Chondrocyte (in vitro differentiated cells): ENCODE measurements at regions not wholly inside any gene's neighbourhood (a gene's known extent, or its start where the extent isn't known, plus 50 kb on each side); places are given as distances from the start of the nearest gene placed in this dataset.
A peak's percentile ranks its signal among the peaks of the same experiment; 100 is the strongest.

Experiments used
- DNase-seq: peaks from one replicate; pipeline ENCODE4 v3.0.0; 2021; ENCODE audit warnings: mixed read lengths, low spot score
- H3K27ac Mint-ChIP-seq: one replicate; pipeline ENCODE4 v1.8.0; 2021; ENCODE audit warnings: mild to moderate bottlenecking, moderate library complexity, mixed read lengths; ENCODE audit not compliant: unreplicated experiment
- H3K27me3 Mint-ChIP-seq: 2 replicates; pipeline ENCODE4 v1.8.0; 2021; ENCODE audit warnings: low read depth, mixed read lengths
- H3K36me3 Mint-ChIP-seq: 2 replicates; pipeline ENCODE4 v1.8.0; 2021; ENCODE audit warnings: low read depth, mixed read lengths
- H3K4me1 Mint-ChIP-seq: 2 replicates; pipeline ENCODE4 v1.8.0; 2021; ENCODE audit warnings: low read depth, mild to moderate bottlenecking, mixed read lengths
- H3K4me3 Mint-ChIP-seq: one replicate; pipeline ENCODE4 v1.8.0; 2021; ENCODE audit warnings: mild to moderate bottlenecking, moderate library complexity, mixed read lengths; ENCODE audit not compliant: unreplicated experiment
- H3K9me3 Mint-ChIP-seq: 2 replicates; pipeline ENCODE4 v1.8.0; 2021; ENCODE audit warnings: low read depth, mixed read lengths
- TF ChIP-seq, protein P1 (sequence below): fragments of 200-600 bp; sonication (generic); IDR thresholded peaks from 2 replicates; pipeline ENCODE4 v1.5.0; 2021; ENCODE audit warnings: antibody characterized with exemption, mild to moderate bottlenecking, moderate library complexity

DNA sequence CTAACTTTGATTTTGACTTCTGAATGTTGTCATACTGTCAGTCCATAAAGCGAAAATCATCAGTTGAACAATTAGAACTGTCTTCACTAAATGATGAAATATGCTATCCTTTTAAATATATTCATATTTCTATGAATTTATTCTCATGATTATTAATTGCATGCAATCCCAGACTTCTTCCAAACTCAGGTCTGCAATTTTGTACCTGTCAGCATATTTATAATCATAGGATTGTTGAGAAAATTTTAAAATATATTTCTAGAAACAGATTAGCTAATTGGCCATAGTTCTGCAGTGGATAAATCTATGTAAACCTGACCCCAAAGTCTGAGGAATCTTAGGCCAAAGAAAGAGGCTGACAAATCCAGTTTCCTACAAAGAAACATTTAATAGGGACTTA lies 347.5 kb downstream of the SLCO4C1 start:
- Mint-ChIP-seq H3K27me3 (peaks cover 6% of the 10 kb centered on the region), H3K27ac (no peak overlapping the region), H3K4me3 (no peak overlapping the region), H3K9me3 (no peaks in the 10 kb centered on the region), H3K4me1 (no peaks in the 10 kb centered on the region), H3K36me3 (no peaks in the 10 kb centered on the region)
- no peak for DNase-seq
- TF ChIP-seq, protein P1, sequence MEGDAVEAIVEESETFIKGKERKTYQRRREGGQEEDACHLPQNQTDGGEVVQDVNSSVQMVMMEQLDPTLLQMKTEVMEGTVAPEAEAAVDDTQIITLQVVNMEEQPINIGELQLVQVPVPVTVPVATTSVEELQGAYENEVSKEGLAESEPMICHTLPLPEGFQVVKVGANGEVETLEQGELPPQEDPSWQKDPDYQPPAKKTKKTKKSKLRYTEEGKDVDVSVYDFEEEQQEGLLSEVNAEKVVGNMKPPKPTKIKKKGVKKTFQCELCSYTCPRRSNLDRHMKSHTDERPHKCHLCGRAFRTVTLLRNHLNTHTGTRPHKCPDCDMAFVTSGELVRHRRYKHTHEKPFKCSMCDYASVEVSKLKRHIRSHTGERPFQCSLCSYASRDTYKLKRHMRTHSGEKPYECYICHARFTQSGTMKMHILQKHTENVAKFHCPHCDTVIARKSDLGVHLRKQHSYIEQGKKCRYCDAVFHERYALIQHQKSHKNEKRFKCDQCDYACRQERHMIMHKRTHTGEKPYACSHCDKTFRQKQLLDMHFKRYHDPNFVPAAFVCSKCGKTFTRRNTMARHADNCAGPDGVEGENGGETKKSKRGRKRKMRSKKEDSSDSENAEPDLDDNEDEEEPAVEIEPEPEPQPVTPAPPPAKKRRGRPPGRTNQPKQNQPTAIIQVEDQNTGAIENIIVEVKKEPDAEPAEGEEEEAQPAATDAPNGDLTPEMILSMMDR = no peak

DNA sequence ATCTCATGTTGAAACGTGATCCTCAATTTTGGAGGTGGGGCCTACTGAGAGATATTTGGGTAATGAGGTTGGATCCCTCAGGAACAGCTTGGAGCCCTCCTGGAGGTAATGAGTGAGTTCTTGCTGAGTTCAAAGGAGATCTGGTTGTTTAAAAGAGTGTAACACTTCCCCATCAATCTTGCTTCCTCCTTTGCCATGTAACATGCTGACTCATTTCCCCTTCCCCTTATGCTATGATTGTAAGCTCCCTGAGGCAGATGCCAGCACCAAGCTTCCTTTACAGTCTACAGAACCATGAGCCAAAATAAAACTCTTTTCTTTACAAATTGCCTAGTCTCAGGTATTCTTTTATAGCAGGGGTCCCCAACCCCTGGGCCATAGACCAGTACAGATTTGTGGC lies 352.3 kb downstream of the SLCO4C1 start:
- no peaks in the 10 kb centered on the region for H3K4me1 Mint-ChIP-seq
- no peaks in the 10 kb centered on the region for H3K9me3 Mint-ChIP-seq
- DNase-seq = no peak
- TF ChIP-seq, protein P1 = no peak
- H3K27me3 Mint-ChIP-seq = peaks cover 19% of the 10 kb centered on the region
- H3K36me3 Mint-ChIP-seq = no peaks in the 10 kb centered on the region
- no peak overlapping the region for H3K27ac Mint-ChIP-seq
- H3K4me3 Mint-ChIP-seq = no peak overlapping the region

DNA sequence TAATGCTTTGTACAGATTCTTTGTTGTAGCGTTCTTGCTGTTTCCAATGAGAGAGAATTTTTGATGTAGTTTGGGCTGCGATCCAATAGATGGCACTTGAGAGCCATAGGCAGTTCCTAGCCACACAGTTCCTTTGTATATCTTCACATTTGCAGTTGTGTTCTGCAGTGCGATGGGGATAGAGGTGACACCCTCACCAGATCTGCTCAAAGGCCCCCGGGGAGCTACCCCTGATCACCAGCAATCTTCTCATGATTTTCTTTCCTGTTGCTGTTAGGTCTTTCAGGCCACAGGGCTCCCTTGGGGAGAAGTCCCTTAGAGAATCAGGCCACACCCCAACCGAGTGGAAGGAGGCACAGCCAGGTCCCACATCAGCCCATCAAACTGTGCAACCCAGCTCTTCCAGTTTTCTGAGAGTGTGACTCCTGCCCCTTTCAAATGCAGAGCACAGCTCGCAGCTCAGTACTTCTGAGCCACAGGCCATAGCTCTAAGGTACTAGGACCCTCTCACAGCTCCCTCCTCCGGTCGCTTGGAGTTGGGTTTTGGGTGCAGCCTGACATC lies 353.7 kb downstream of the SLCO4C1 start:
- Mint-ChIP-seq H3K4me1 (no peaks in the 10 kb centered on the region), H3K27me3 (peaks cover 26% of the 10 kb centered on the region), H3K9me3 (peaks cover 3% of the 10 kb centered on the region), H3K27ac (no peak overlapping the region), H3K36me3 (no peaks in the 10 kb centered on the region), H3K4me3 (no peak overlapping the region)
- DNase-seq = no peak
- TF ChIP-seq, protein P1 = peak; percentile 79

DNA sequence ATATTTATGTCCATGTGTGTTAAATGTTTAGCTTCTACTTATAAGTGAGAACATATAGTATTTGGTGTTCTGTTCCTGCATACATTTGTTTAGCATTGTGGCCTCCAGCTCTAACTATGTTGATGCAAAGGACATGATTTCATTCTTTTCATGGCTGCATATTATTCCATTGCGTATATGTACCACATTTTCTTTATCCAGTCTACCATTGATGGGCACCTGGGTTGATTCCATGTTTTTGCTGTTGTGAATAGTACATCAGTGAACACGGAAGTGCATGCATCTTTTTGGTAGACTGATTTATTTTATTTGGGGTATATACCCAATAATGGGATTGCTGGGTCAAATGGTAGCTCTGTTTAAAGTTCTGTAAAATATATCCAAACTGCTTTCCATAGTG lies 359.0 kb downstream of the SLCO4C1 start:
- Mint-ChIP-seq H3K9me3 (peaks cover 3% of the 10 kb centered on the region), H3K4me3 (no peak overlapping the region), H3K27ac (no peak overlapping the region), H3K27me3 (peaks cover 24% of the 10 kb centered on the region), H3K4me1 (no peaks in the 10 kb centered on the region), H3K36me3 (no peaks in the 10 kb centered on the region)
- TF ChIP-seq, protein P1 = no peak
- DNase-seq = no peak

DNA sequence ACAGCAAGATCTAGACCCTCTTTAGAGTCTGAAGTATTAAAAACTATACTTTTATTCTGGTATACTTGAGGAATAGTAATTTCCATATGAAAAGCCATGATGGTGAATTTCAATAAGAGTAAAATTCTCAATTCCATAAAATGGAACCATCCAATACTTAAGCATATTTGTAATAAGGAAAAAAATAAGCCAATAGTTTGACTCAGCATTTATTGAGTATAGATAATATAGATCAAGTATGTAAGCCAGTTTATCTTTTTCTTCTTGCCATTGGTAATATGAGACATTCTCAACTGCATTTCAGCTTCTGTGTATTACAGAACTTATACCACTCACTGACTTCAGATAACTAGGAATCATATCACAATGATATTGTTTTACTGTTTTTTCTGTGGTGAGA lies 361.0 kb downstream of the SLCO4C1 start:
- TF ChIP-seq, protein P1 = no peak
- no peak for DNase-seq
- Mint-ChIP-seq H3K27me3 (peaks cover 15% of the 10 kb centered on the region), H3K27ac (no peak overlapping the region), H3K36me3 (no peaks in the 10 kb centered on the region), H3K4me3 (no peak overlapping the region), H3K4me1 (no peaks in the 10 kb centered on the region), H3K9me3 (peaks cover 3% of the 10 kb centered on the region)
